Activated T-cell treated with anti-CD3 and anti-CD28 coated beads, Interleukin-2, amount 50 U/mL, for 72 hours (primary cell): ENCODE measurements at regions not wholly inside any gene's neighbourhood (a gene's known extent, or its start where the extent isn't known, plus 50 kb on each side); places are given as distances from the start of the nearest gene placed in this dataset.
"Not testable (repeated sequence)": the region's sequence is repeated elsewhere in the genome, so short reads cannot be mapped to it uniquely, and the experiment has no call there.

Experiments used
- ATAC-seq, 2 donors: fragments of 150-1000 bp; cut with Tn5 transposase; replicated peaks in 1 of 2; 2 replicates each; pipeline ENCODE4 v1.10.0; 2021; ENCODE audit warnings: moderate library complexity in 2 of 2, mild to moderate bottlenecking in 1 of 2
- DNase-seq, 2 donors: peaks; one replicate each; pipeline ENCODE4 v3.0.0; 2021 to 2022; ENCODE audit warnings: mixed read lengths in 1 of 2
- H3K27ac Mint-ChIP-seq: one replicate; pipeline ENCODE4 v1.8.0; 2022; ENCODE audit warnings: mild to moderate bottlenecking, moderate library complexity, mixed read lengths
- H3K27me3 Mint-ChIP-seq: one replicate; pipeline ENCODE4 v1.8.0; 2022; ENCODE audit warnings: low read depth, mixed read lengths
- H3K36me3 Mint-ChIP-seq, 2 donors: one replicate each; pipeline ENCODE4 v1.8.0; 2022; ENCODE audit warnings: mixed read lengths in 2 of 2, mild to moderate bottlenecking in 1 of 2; ENCODE audit not compliant: insufficient read depth in 2 of 2
- H3K4me1 Mint-ChIP-seq: one replicate; pipeline ENCODE4 v1.8.0; 2022; ENCODE audit warnings: low read depth, mixed read lengths
- H3K4me3 Mint-ChIP-seq, 2 donors: one replicate each; pipeline ENCODE4 v1.8.0; 2022; ENCODE audit warnings: mild to moderate bottlenecking in 2 of 2, mixed read lengths in 2 of 2, moderate library complexity in 2 of 2
- H3K9me3 Mint-ChIP-seq, 2 donors: one replicate each; pipeline ENCODE4 v1.8.0; 2022; ENCODE audit warnings: mixed read lengths in 2 of 2

DNA sequence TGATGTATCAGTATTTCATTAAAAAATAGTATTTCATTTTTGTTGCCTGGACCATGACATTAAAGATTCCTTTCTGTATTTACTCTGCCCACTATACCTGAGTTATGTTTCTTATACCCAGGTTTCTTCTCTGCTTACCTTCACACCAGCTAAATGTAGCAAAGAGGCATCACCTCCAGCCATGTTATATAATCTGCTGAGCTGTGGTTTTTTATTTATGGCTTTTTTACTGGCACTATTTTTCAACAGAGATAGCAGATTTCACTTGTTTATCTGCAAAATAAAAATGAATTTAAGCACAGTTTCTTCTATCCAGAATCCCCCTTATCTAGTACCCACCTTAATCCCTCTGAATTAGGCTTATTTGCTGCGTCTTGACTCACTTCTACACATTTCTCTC, 979.0 kb upstream of the MAN1A1 start:
- Mint-ChIP-seq H3K9me3 (peaks cover 0 to 4% of the 10 kb centered on the region in 2 donors), H3K36me3 (no peaks in the 10 kb centered on the region), H3K27ac (no peak overlapping the region), H3K4me3 (no peak overlapping the region), H3K27me3 (no peaks in the 10 kb centered on the region), H3K4me1 (no peaks in the 10 kb centered on the region)
- DNase-seq = no peak
- ATAC-seq = no peak

DNA sequence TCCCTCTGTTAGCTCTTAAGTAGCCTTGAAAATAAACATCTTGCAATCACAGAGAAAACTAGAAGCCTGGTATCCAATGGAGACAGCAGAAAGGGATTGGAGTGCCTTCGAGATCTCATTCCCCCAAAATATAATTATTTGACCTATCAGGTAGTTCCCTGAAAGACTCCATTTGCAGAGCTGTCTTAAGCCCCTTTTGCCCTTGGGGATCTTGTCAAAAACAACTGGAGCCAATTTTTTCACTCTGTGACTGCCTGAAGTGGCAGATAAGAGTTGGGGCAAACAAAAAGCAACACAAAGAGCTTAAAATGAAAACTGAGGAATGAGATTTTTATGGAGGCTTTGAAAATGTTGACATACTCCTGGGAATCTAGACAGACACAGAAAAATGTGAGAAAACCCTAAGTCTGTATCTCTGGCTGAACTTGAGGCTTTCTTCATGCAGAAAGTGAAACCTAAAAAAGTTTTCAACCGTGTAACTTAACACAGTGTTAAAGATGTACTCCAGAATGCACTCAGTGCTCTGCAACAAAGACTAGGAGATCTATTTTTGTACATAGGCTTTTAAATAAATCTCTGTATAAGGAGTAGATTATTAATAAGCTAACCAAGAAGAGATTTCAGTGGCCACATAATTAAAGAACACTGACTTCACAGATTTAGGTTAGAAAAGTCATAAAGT, 971.1 kb upstream of the MAN1A1 start:
- no peak for DNase-seq
- H3K36me3 Mint-ChIP-seq = no peaks in the 10 kb centered on the region
- H3K4me3 Mint-ChIP-seq = no peak overlapping the region
- peaks cover 2 to 3% of the 10 kb centered on the region in 2 donors for H3K9me3 Mint-ChIP-seq
- H3K27ac Mint-ChIP-seq = no peak overlapping the region
- H3K4me1 Mint-ChIP-seq = no peaks in the 10 kb centered on the region
- ATAC-seq = no peak
- no peaks in the 10 kb centered on the region for H3K27me3 Mint-ChIP-seq

DNA sequence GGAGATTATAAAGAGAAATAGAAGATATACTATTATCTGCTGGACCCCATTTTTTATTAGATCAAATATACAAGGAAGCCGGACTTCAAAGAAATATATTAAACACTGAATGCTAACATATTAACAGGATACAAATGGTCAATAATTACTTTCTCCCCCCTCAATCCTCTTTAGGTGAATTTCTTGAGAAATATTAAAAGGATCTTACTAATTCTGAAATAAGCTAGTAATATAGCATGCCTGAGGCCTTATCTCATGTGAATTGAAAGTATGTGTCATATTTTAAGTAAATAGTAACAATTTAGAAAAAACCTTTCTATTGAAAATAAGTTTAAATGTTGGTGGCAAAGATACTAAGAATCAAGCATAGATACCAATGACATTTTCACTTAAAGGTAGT, 954.7 kb upstream of the MAN1A1 start:
- Mint-ChIP-seq H3K27ac (no peak overlapping the region), H3K36me3 (no peaks in the 10 kb centered on the region), H3K9me3 (peaks cover 0 to 2% of the 10 kb centered on the region in 2 donors), H3K27me3 (no peaks in the 10 kb centered on the region), H3K4me1 (no peaks in the 10 kb centered on the region), H3K4me3 (no peak overlapping the region)
- DNase-seq (no peak), ATAC-seq (no peak)

DNA sequence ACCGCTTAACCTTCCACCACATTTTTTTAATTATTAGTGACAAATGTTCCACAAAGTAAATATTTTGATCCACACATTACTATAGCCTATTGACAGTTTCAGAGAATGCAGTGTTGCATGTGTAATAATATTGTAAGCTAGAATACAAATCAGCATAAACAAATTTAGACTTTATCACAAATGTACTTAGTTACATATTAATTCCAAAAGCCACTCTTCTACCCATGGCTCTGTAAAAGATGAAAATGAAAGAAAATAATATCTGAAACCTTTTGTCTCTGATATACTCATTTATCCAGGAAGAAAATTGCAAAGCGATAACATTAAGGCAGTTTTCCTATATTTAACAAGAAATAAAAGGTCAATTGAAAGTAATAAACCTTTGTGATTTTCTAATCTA, 954.0 kb upstream of the MAN1A1 start:
- DNase-seq = no peak
- Mint-ChIP-seq H3K36me3 (no peaks in the 10 kb centered on the region), H3K27ac (no peak overlapping the region), H3K9me3 (peaks cover 0 to 2% of the 10 kb centered on the region in 2 donors), H3K27me3 (no peaks in the 10 kb centered on the region), H3K4me3 (no peak overlapping the region), H3K4me1 (no peaks in the 10 kb centered on the region)
- no peak for ATAC-seq

DNA sequence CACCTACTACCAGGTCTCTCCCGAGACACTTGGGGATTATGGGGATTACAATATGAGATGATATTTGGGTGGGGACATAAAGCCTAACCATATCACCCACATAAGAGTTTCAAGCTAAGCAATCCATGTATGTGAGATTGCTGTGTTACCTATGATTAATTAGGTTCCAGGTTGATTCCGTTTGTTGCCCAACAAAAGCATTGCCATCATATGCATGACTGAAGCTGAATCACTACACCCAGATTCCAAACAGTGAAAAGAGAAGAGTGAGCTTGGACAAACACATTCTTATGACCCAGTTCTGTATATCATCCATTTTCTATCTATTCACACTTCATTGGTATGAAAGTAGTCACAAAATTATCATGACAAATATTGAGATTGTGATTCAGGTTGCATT, 952.5 kb upstream of the MAN1A1 start:
- Mint-ChIP-seq H3K4me3 (no peak overlapping the region), H3K9me3 (peaks cover 0 to 2% of the 10 kb centered on the region in 2 donors), H3K27me3 (no peaks in the 10 kb centered on the region), H3K36me3 (no peaks in the 10 kb centered on the region), H3K27ac (no peak overlapping the region), H3K4me1 (no peaks in the 10 kb centered on the region)
- no peak for DNase-seq
- ATAC-seq = no peak

DNA sequence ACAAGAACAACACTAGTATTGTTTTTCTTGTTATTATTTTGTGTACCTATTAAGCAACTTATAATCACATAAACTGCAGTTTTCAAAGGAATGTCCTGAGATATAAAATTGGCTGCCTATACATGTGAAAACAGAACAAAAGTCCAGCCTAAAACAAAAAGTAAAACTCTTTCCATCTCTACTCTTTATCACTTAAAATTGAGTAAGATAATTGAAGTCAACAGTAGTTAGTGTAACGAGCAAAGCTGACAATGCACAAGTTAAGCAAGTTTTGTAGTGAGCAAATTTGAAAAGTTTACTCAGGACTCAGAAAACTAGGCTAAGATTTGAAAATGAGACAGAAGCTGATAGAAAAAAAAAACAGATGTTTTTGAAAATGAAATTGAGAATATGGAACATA, 941.4 kb upstream of the MAN1A1 start:
- Mint-ChIP-seq H3K4me1 (no peaks in the 10 kb centered on the region), H3K36me3 (no peaks in the 10 kb centered on the region), H3K27me3 (no peaks in the 10 kb centered on the region), H3K4me3 (no peak overlapping the region), H3K9me3 (peaks cover 1 to 5% of the 10 kb centered on the region in 2 donors), H3K27ac (no peak overlapping the region)
- DNase-seq = no peak
- no peak for ATAC-seq

DNA sequence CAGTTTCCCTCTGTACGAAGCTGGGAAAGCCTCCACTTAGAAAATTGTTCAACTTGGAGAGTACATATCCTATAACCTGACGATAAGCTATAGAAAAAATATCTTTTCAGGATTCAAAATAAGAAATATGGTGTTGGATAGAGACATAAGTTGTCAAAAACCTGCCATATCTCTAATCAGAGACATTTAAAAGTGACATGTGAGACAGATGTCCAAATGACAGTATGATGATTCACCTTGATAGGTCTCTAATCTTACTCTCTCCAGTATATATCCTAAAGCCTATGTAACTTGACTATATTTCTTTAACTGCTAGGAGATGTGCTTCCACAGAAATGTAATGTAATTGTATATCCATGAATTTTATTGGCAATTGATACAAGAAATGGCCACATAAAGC, 932.4 kb upstream of the MAN1A1 start:
- H3K4me1 Mint-ChIP-seq = no peaks in the 10 kb centered on the region
- H3K27ac Mint-ChIP-seq = no peak overlapping the region
- ATAC-seq (no peak), DNase-seq (no peak)
- H3K36me3 Mint-ChIP-seq = no peaks in the 10 kb centered on the region
- H3K27me3 Mint-ChIP-seq = no peaks in the 10 kb centered on the region
- H3K9me3 Mint-ChIP-seq = no peaks in the 10 kb centered on the region
- H3K4me3 Mint-ChIP-seq = no peak overlapping the region

DNA sequence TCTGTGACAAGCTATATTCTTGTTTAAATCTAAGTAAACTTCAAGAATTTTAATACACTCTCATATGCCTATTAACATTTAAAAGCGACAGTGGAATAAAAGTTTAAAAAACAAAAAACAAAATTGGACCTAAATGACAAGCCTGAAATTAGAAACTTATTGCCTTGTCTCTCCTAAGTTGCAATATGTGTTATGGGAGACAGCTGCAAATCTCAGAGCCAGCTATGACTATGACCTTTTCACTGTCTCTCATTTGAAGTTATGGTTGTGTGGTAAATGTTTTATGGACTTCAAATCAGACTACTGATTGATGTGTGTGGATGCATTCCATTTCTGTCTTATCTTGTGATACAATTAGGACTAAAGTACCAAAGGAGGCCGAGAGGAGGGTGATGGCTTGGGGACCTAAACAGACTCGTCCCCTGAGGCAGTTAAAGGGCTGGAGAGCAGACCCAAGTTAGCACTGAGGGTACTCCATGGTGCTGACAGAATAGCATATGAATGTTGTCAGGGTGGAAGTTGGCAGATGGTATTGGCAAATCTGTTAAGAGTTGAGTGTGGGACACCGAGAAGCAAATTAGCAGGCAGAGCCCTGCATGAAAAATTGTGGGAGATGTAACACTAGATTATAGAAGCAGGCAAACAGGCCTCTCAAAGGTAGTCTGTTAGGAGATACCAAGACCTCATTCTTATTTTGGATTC, 930.1 kb upstream of the MAN1A1 start:
- Mint-ChIP-seq H3K4me3 (no peak overlapping the region), H3K4me1 (no peaks in the 10 kb centered on the region)
- ATAC-seq = no peak

DNA sequence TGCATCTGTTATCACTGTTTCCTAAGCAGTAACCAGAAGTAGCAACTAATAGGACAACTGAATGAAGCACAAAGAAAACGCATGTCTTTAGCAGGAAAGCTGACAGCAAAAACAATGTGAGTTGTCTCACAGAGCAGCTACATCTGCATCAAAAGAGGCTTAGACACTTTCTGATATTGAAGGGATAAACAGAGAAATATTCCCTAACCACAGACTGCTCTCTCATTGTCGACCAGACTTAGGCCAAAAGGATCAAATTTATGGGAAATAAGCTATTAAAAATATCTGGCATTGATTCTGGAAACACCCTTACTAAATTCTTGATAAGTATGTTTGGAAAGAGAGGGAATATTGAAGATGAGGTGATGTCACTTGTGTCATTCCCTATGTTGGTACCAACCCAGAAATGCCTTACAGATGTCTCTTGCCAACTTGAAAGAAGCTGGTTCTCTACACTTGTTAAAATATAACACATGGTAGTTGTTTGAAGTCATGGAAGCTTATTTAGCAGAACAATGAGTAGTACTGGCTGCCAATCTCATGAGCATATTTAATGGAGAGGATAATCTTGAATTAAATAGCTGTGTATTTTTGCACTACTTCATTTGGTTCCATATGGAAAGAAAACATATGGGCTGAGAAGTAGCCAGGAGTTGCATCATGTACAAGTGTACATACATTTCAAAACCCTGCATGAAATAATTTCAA, 929.3 kb upstream of the MAN1A1 start:
- ATAC-seq (no peak), DNase-seq (no peak)
- peaks cover 0 to 3% of the 10 kb centered on the region in 2 donors for H3K9me3 Mint-ChIP-seq
- H3K4me3 Mint-ChIP-seq = no peak overlapping the region
- H3K27ac Mint-ChIP-seq = no peak overlapping the region
- H3K27me3 Mint-ChIP-seq = no peaks in the 10 kb centered on the region
- no peaks in the 10 kb centered on the region for H3K36me3 Mint-ChIP-seq
- H3K4me1 Mint-ChIP-seq = no peaks in the 10 kb centered on the region

More for the DNA sequence above, 930.1 kb upstream of the MAN1A1 start:
- H3K9me3 Mint-ChIP-seq = peaks cover 0 to 3% of the 10 kb centered on the region in 2 donors
- H3K27me3 Mint-ChIP-seq = no peaks in the 10 kb centered on the region
- DNase-seq = no peak
- no peaks in the 10 kb centered on the region for H3K36me3 Mint-ChIP-seq
- H3K27ac Mint-ChIP-seq = no peak overlapping the region

DNA sequence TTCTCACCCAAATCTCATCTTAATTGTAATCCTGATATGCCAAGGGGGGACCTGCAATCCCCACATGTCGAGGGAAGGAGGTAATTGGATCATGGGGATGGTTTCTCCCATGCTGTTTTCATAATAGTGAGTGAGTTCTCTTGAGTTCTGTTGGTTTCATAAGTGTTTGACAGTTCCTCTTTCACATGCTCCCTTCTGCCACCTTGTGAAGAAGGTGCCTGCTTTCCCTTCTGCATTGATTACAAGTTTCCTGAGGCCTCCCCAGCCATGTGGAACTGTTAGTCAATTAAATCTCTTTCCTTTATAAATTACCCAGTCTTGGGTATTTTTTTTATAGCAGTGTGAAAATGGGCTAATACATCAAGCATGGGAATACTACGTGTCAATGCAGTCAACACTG, 925.0 kb upstream of the MAN1A1 start:
- Mint-ChIP-seq H3K27me3 (no peaks in the 10 kb centered on the region), H3K36me3 (no peaks in the 10 kb centered on the region), H3K27ac (no peak overlapping the region), H3K4me3 (no peak overlapping the region), H3K4me1 (no peaks in the 10 kb centered on the region), H3K9me3 (peaks cover 0 to 3% of the 10 kb centered on the region in 2 donors)
- no peak for ATAC-seq
- DNase-seq = no peak

DNA sequence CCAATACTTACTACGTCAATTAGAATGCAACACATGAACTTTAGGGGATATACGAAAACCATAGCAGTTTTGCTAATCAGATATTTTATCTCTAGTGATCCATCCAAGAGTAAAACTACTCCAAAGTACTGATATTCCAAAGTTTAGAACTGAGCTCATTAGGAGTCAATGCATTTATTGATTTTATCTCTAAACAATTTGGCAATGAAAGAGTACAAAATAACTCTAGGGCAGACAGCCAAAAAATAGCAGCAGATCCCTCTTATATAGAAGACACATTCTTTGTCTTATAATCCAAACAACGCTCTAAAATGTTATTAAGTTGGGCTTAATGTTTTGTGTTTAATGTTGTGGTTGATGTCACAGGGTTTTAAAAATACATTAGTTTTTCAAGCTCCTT, 923.9 kb upstream of the MAN1A1 start:
- DNase-seq (no peak), ATAC-seq (no peak)
- H3K27me3 Mint-ChIP-seq = no peaks in the 10 kb centered on the region
- H3K27ac Mint-ChIP-seq = no peak overlapping the region
- no peak overlapping the region for H3K4me3 Mint-ChIP-seq
- no peaks in the 10 kb centered on the region for H3K36me3 Mint-ChIP-seq
- no peaks in the 10 kb centered on the region for H3K4me1 Mint-ChIP-seq
- peaks cover 0 to 3% of the 10 kb centered on the region in 2 donors for H3K9me3 Mint-ChIP-seq

DNA sequence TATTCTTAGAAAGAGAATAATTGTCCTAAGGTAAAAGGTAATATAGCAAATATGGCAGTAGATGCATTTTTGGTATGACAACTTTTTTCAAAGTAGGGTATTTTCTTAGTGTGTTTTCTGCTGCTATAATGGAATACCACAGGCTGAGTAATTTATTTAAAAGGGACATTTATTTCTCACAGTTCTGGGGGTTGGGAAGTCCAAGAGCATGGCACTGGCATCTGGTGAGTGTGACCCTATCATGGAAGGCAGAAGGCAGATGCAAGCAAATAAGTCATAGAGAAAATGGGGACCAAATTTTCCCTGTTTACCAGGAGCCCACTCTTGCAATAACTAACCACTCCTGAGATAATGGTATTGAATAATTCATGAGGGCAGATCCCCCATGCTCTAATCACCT, 922.5 kb upstream of the MAN1A1 start:
- H3K36me3 Mint-ChIP-seq = no peaks in the 10 kb centered on the region
- no peak overlapping the region for H3K4me3 Mint-ChIP-seq
- no peak overlapping the region for H3K27ac Mint-ChIP-seq
- no peak for DNase-seq
- no peak for ATAC-seq
- H3K9me3 Mint-ChIP-seq = peaks cover under 1 to 3% of the 10 kb centered on the region in 2 donors
- H3K27me3 Mint-ChIP-seq = no peaks in the 10 kb centered on the region
- no peaks in the 10 kb centered on the region for H3K4me1 Mint-ChIP-seq

DNA sequence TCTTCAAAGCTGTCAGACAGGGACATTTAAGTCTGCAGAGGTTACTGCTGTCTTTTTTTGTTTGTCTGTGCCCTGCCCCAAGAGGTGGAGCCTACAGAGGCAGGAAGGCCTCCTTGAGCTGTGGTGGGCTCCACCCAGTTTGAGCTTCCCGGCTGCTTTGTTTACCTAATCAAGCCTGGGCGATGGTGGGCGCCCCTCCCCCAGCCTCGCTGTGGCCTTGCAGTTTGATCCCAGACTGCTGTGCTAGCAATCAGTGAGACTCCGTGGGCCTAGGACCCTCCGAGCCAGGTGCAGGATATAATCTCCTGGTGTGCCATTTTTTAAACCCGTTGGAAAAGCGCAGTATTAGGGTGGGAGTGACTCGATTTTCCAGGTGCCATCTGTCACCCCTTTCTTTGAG, 918.7 kb upstream of the MAN1A1 start:
- not testable (repeated sequence) for H3K4me1 Mint-ChIP-seq, H3K9me3 Mint-ChIP-seq, DNase-seq, ATAC-seq, H3K4me3 Mint-ChIP-seq, H3K27me3 Mint-ChIP-seq, H3K36me3 Mint-ChIP-seq, H3K27ac Mint-ChIP-seq
